Activated naive CD4-positive, alpha-beta T cell (primary cell): ENCODE measurements at regions not wholly inside any gene's neighbourhood (a gene's known extent, or its start where the extent isn't known, plus 50 kb on each side); places are given as distances from the start of the nearest gene placed in this dataset.

Experiments
- DNase-seq, 4 experiments: peaks; one replicate each; lab custom pipeline; 2025; lab: John Stamatoyannopoulos, UW

- no peak for DNase-seq
These were observed 524.5 kb downstream of the MATN1 start for GRCh38 chr1:30198795-30199403.

- DNase-seq = no peak
These were observed 525.0 kb downstream of the MATN1 start for GRCh38 chr1:30198451-30198760.

GRCh38 chr1:30197639-30198450 lies 525.5 kb downstream of the MATN1 start:
- no peak for DNase-seq

GRCh38 chr1:30196872-30197638 lies 526.3 kb downstream of the MATN1 start:
- no peak for DNase-seq

GRCh38 chr1:30196457-30196856 lies 526.9 kb downstream of the MATN1 start:
- DNase-seq = no peak

- DNase-seq = no peak
These were observed 527.8 kb downstream of the MATN1 start for GRCh38 chr1:30195424-30196134.

GRCh38 chr1:30194741-30195423 lies 528.5 kb downstream of the MATN1 start:
- no peak for DNase-seq

- DNase-seq = no peak
These were observed 529.3 kb downstream of the MATN1 start for GRCh38 chr1:30194046-30194619.

GRCh38 chr1:30192969-30193630 lies 530.3 kb downstream of the MATN1 start:
- DNase-seq = no peak

- DNase-seq = no peak
These were observed 532.2 kb downstream of the MATN1 start for GRCh38 chr1:30191154-30191702.

GRCh38 chr1:30190511-30191153 lies 532.8 kb downstream of the MATN1 start:
- no peak for DNase-seq

GRCh38 chr1:30189818-30190500 lies 533.4 kb downstream of the MATN1 start:
- no peak for DNase-seq

GRCh38 chr1:30188999-30189398 lies 534.4 kb downstream of the MATN1 start:
- DNase-seq = no peak

GRCh38 chr1:30188329-30188728 lies 535.1 kb downstream of the MATN1 start:
- DNase-seq = no peak

GRCh38 chr1:30187413-30188023 lies 535.9 kb downstream of the MATN1 start:
- no peak for DNase-seq

- no peak for DNase-seq
These were observed 536.8 kb downstream of the MATN1 start for GRCh38 chr1:30186586-30186985.

- no peak for DNase-seq
These were observed 537.6 kb downstream of the MATN1 start for GRCh38 chr1:30185809-30186208.

- no peak for DNase-seq
These were observed 538.1 kb downstream of the MATN1 start for GRCh38 chr1:30185313-30185712.
